CD14-positive monocyte (primary cell): ENCODE measurements at regions not wholly inside any gene's neighbourhood (a gene's known extent, or its start where the extent isn't known, plus 50 kb on each side); places are given as distances from the start of the nearest gene placed in this dataset.

Source experiments
- DNase-seq, 3 donors: peaks; one replicate each; pipeline ENCODE4 v3.0.0-alpha.2; 2011 to 2022
- H2AFZ ChIP-seq: 2 replicates; pipeline ENCODE4 v1.6.0; 2012; ENCODE audit warnings: mild to moderate bottlenecking, low read depth, low read length, inconsistent platforms; ENCODE audit not compliant: insufficient read depth, poor library complexity, severe bottlenecking
- H3K27ac ChIP-seq, 2 donors: 1 replicate in 1 of 2; 2 replicates in 1 of 2; pipeline ENCODE4 v1.5.1; 2012 to 2013; ENCODE audit warnings: low read length in 2 of 2, control low read depth in 1 of 2, inconsistent platforms in 1 of 2, low read depth in 1 of 2, mild to moderate bottlenecking in 1 of 2
- H3K27me3 ChIP-seq, 2 donors: one replicate each; pipeline versions ENCODE4 v1.6.0 to v1.6.1; 2011 to 2013; ENCODE audit warnings: low read length in 2 of 2; ENCODE audit not compliant: control insufficient read depth in 2 of 2, insufficient read depth in 2 of 2
- H3K36me3 ChIP-seq, 2 donors: replicated peaks in 1 of 2; 1 replicate in 1 of 2; 2 replicates in 1 of 2; pipeline versions ENCODE4 v1.5.1 to v1.6.1; 2012 to 2013; ENCODE audit warnings: low read length in 2 of 2, control low read depth in 1 of 2, inconsistent platforms in 1 of 2, mild to moderate bottlenecking in 1 of 2; ENCODE audit not compliant: insufficient read depth in 2 of 2, control insufficient read depth in 1 of 2
- H3K4me1 ChIP-seq, 2 donors: 1 replicate in 1 of 2; 2 replicates in 1 of 2; pipeline versions ENCODE4 v1.5.1 to v1.6.1; 2012 to 2013; ENCODE audit warnings: low read length in 2 of 2, control low read depth in 1 of 2, inconsistent platforms in 1 of 2, mild to moderate bottlenecking in 1 of 2, moderate library complexity in 1 of 2; ENCODE audit not compliant: insufficient read depth in 2 of 2, control insufficient read depth in 1 of 2
- H3K4me2 ChIP-seq: replicated peaks from 2 replicates; pipeline ENCODE3; 2012; ENCODE audit warnings: low read length, moderate library complexity, mild to moderate bottlenecking; ENCODE audit not compliant: poor library complexity, severe bottlenecking; ENCODE audit errors: extremely low read depth
- H3K4me3 ChIP-seq, 3 experiments: fragments of 200-600 bp in 1 of 3; sonication (generic) in 1 of 3; replicated peaks in 1 of 3; 1 replicate in 2 of 3; 2 replicates in 1 of 3; pipeline ENCODE4 v1.5.1; 2011 to 2013; ENCODE audit warnings: low read length in 3 of 3, mild to moderate bottlenecking in 3 of 3, control low read depth in 2 of 3, low read depth in 2 of 3, inconsistent platforms in 1 of 3, moderate library complexity in 1 of 3
- H3K79me2 ChIP-seq: 2 replicates; pipeline ENCODE4 v1.6.0; 2012; ENCODE audit warnings: mild to moderate bottlenecking, control low read depth, inconsistent platforms, low read length, moderate library complexity; ENCODE audit not compliant: insufficient read depth
- H3K9ac ChIP-seq: 2 replicates; pipeline ENCODE4 v1.6.0; 2017; ENCODE audit warnings: low read length, mild to moderate bottlenecking; ENCODE audit not compliant: insufficient read depth, poor library complexity, severe bottlenecking
- H3K9me3 ChIP-seq, 2 donors: replicated peaks in 1 of 2; 1 replicate in 1 of 2; 2 replicates in 1 of 2; pipeline versions ENCODE4 v1.5.1 to v1.6.1; 2012 to 2013; ENCODE audit warnings: low read length in 2 of 2, control low read depth in 1 of 2; ENCODE audit not compliant: control insufficient read depth in 1 of 2, insufficient read depth in 1 of 2
- H4K20me1 ChIP-seq: 2 replicates; pipeline ENCODE4 v1.6.0; 2012; ENCODE audit warnings: mild to moderate bottlenecking, low read length, control low read depth, moderate library complexity; ENCODE audit not compliant: insufficient read depth
- H3K27ac Mint-ChIP-seq, 7 donors: one replicate each; pipeline ENCODE4 v1.8.0; 2020; ENCODE audit warnings: mild to moderate bottlenecking in 7 of 7, mixed read lengths in 7 of 7, moderate library complexity in 6 of 7, inconsistent platforms in 2 of 7
- H3K27me3 Mint-ChIP-seq, 3 donors: one replicate each; pipeline ENCODE4 v1.8.0; 2021 to 2022; ENCODE audit warnings: low read depth in 3 of 3, mild to moderate bottlenecking in 3 of 3, mixed read lengths in 3 of 3, moderate library complexity in 3 of 3, inconsistent platforms in 1 of 3
- H3K36me3 Mint-ChIP-seq, 2 donors: one replicate each; pipeline ENCODE4 v1.8.0; 2020; ENCODE audit warnings: mixed read lengths in 2 of 2, inconsistent platforms in 1 of 2, mild to moderate bottlenecking in 1 of 2
- H3K4me1 Mint-ChIP-seq: one replicate; pipeline ENCODE4 v1.8.0; 2020; ENCODE audit warnings: mild to moderate bottlenecking, mixed read lengths
- H3K4me3 Mint-ChIP-seq, 2 donors: one replicate each; pipeline ENCODE4 v1.8.0; 2020; ENCODE audit warnings: mild to moderate bottlenecking in 2 of 2, mixed read lengths in 2 of 2, moderate library complexity in 1 of 2
- H3K9me3 Mint-ChIP-seq, 7 donors: one replicate each; pipeline ENCODE4 v1.8.0; 2020 to 2022; ENCODE audit warnings: mixed read lengths in 7 of 7, mild to moderate bottlenecking in 6 of 7, moderate library complexity in 6 of 7, inconsistent platforms in 2 of 7
- CTCF ChIP-seq: fragments of 200-600 bp; IDR thresholded peaks from one replicate; pipeline ENCODE4 v1.8.0; 2022; ENCODE audit warnings: antibody characterized with exemption, mild to moderate bottlenecking
- WGBS: methylation state at CpG from one replicate; pipeline ENCODE4 v1.1.5; 2013; ENCODE audit warnings: missing lambda C conversion rate; ENCODE audit not compliant: insufficient coverage; 5-methylcytosine and 5-hydroxymethylcytosine counted together
- intact Hi-C, 2 donors: fragments of 100-400 bp; cut with micrococcal nuclease; formaldehyde crosslinking; loops; one replicate each; pipeline versions ENCODE4 v1.15.0 to v1.15.1; 2023

- Histone ChIP-seq H3K36me3 (no peaks in the 10 kb centered on the region), H4K20me1 (no peaks in the 10 kb centered on the region), H3K4me1 (no peaks in the 10 kb centered on the region), H3K9me3 (no peaks in the 10 kb centered on the region), H3K4me2 (no peak overlapping the region), H3K79me2 (no peaks in the 10 kb centered on the region), H2AFZ (no peak overlapping the region), H3K27ac (no peak overlapping the region), H3K27me3 (no peaks in the 10 kb centered on the region), H3K9ac (no peak overlapping the region), H3K4me3 (no peak overlapping the region)
- H3K36me3 Mint-ChIP-seq, result no peaks in the 10 kb centered on the region
- H3K27me3 Mint-ChIP-seq, result no peaks in the 10 kb centered on the region
- no peak overlapping the region for H3K4me3 Mint-ChIP-seq
- DNase-seq, result no peak
- H3K4me1 Mint-ChIP-seq, result no peaks in the 10 kb centered on the region
- no peak for TF ChIP-seq CTCF
- no CpG with 5 or more reads among the region's 1 CpG for WGBS
- no peak overlapping the region for H3K27ac Mint-ChIP-seq
- intact Hi-C loops, result no loop called here
- peaks cover 0 to 16% (median 2%) of the 10 kb centered on the region in 7 donors for H3K9me3 Mint-ChIP-seq
Observed at GRCh38 chr20:55540013-55540412, 465.3 kb downstream of the CBLN4 start.

GRCh38 chr20:55538261-55538908 lies 466.9 kb downstream of the CBLN4 start:
- Mint-ChIP-seq H3K36me3 (no peaks in the 10 kb centered on the region), H3K27ac (no peak overlapping the region), H3K9me3 (peaks cover 2 to 19% (median 6%) of the 10 kb centered on the region in 7 donors), H3K27me3 (peaks cover 0 to 2% (median 0%) of the 10 kb centered on the region in 3 donors), H3K4me1 (no peaks in the 10 kb centered on the region), H3K4me3 (no peak overlapping the region)
- Histone ChIP-seq H3K79me2 (no peaks in the 10 kb centered on the region), H3K4me3 (no peak overlapping the region), H3K36me3 (no peaks in the 10 kb centered on the region), H3K9me3 (peaks cover 0 to 5% of the 10 kb centered on the region in 2 donors), H3K27me3 (no peaks in the 10 kb centered on the region), H3K4me2 (no peak overlapping the region), H2AFZ (no peak overlapping the region), H3K27ac (no peak overlapping the region), H3K9ac (no peak overlapping the region), H3K4me1 (no peaks in the 10 kb centered on the region), H4K20me1 (no peaks in the 10 kb centered on the region)
- TF ChIP-seq CTCF, result no peak
- DNase-seq, result no peak
- no CpG with 5 or more reads among the region's 1 CpG for WGBS
- intact Hi-C loops, result no loop called here
